Endothelial cell of umbilical vein (primary cell): ENCODE measurements at regions not wholly inside any gene's neighbourhood (a gene's known extent, or its start where the extent isn't known, plus 50 kb on each side); places are given as distances from the start of the nearest gene placed in this dataset.

Experiments
- BruUV-seq: library from RNA; stranded (reverse); fragments of 400-500 nt; replicated peaks from 2 replicates; lab custom pipeline; 2021; lab: Mats Ljungman, UMichigan
- CTCF ChIA-PET: fragments of 300-600, 350-600 bp; sonication (Branson Sonifier 250); formaldehyde crosslinking; loops from one replicate; lab custom pipeline; 2021; ENCODE audit warnings: antibody characterized with exemption, inconsistent platforms; lab: Charles Lee
- POLR2A ChIA-PET: fragments of 300-600, 350-600 bp; sonication (Branson Sonifier 250); formaldehyde crosslinking; loops from one replicate; lab custom pipeline; 2021; ENCODE audit warnings: antibody characterized with exemption, inconsistent platforms; lab: Charles Lee
- DNase-seq: peaks from one replicate; pipeline ENCODE4 v3.0.0-alpha.2; 2011; ENCODE audit warnings: low read depth, low spot score
- FAIRE-seq: peaks from 2 replicates; lab custom pipeline; 2011; peaks lifted over from hg19 to GRCh38; lab: Jason Lieb, UNC
- H2AFZ ChIP-seq: 2 replicates; pipeline ENCODE4 v1.6.0; 2012; ENCODE audit warnings: low read depth, low read length, control low read depth, inconsistent platforms
- H3K27ac ChIP-seq: 2 replicates; pipeline ENCODE4 v1.5.1; 2011; ENCODE audit warnings: low read depth, mild to moderate bottlenecking, control low read depth, low read length, moderate library complexity; ENCODE audit not compliant: insufficient read depth
- H3K27me3 ChIP-seq, 2 experiments: 2 replicates each; pipeline versions ENCODE4 v1.6.0 to v1.6.1; 2011; ENCODE audit warnings: low read length in 2 of 2, mixed read lengths in 1 of 2; ENCODE audit not compliant: control insufficient read depth in 2 of 2, insufficient read depth in 2 of 2
- H3K36me3 ChIP-seq, 2 experiments: 2 replicates in 1 of 2; 3 replicates in 1 of 2; pipeline ENCODE4 v1.5.1; 2011; ENCODE audit warnings: low read length in 2 of 2, mild to moderate bottlenecking in 1 of 2, moderate library complexity in 1 of 2; ENCODE audit not compliant: control insufficient read depth in 2 of 2, insufficient read depth in 2 of 2; ENCODE audit errors: extremely low read depth in 1 of 2
- H3K4me1 ChIP-seq: 3 replicates; pipeline ENCODE4 v1.5.1; 2011; ENCODE audit warnings: mild to moderate bottlenecking, low read length; ENCODE audit not compliant: control insufficient read depth, insufficient read depth; ENCODE audit errors: extremely low read depth
- H3K4me2 ChIP-seq: 2 replicates; pipeline ENCODE4 v1.6.1; 2011; ENCODE audit warnings: low read length, control low read depth, mixed read lengths; ENCODE audit not compliant: insufficient read depth
- H3K4me3 ChIP-seq, 3 experiments: fragments of 200-600 bp in 1 of 3; sonication (generic), shearing (Covaris generic) in 1 of 3; replicated peaks in 1 of 3; 2 replicates each; pipeline ENCODE4 v1.5.1; 2011 to 2016; ENCODE audit warnings: control low read depth in 3 of 3, low read length in 3 of 3, mild to moderate bottlenecking in 2 of 3, inconsistent platforms in 1 of 3, low read depth in 1 of 3, moderate library complexity in 1 of 3; ENCODE audit not compliant: insufficient read depth in 1 of 3
- H3K79me2 ChIP-seq: 2 replicates; pipeline ENCODE4 v1.6.0; 2012; ENCODE audit warnings: low read length, inconsistent platforms; ENCODE audit not compliant: control insufficient read depth, insufficient read depth
- H3K9ac ChIP-seq: replicated peaks from 2 replicates; pipeline ENCODE3; 2011; ENCODE audit warnings: low read length, control low read depth; ENCODE audit not compliant: insufficient read depth; ENCODE audit errors: extremely low read depth
- H3K9me1 ChIP-seq: replicated peaks from 3 replicates; pipeline ENCODE4 v1.6.0; 2011; ENCODE audit warnings: mild to moderate bottlenecking, low read length; ENCODE audit not compliant: control insufficient read depth, insufficient read depth; ENCODE audit errors: extremely low read depth
- H3K9me3 ChIP-seq: replicated peaks from 2 replicates; pipeline ENCODE4 v1.5.1; 2012; ENCODE audit warnings: low read length, inconsistent platforms; ENCODE audit not compliant: control insufficient read depth, insufficient read depth
- H4K20me1 ChIP-seq: replicated peaks from 2 replicates; pipeline ENCODE3; 2011; ENCODE audit warnings: mild to moderate bottlenecking, low read length; ENCODE audit not compliant: control insufficient read depth, insufficient read depth; ENCODE audit errors: extremely low read depth
- CTCF ChIP-seq, 2 donors: IDR thresholded peaks; 1 replicate in 1 of 2; 2 replicates in 1 of 2; pipeline ENCODE4 v1.5.1; 2011; ENCODE audit warnings: low read length in 2 of 2, mild to moderate bottlenecking in 2 of 2, moderate library complexity in 2 of 2, control low read depth in 1 of 2, inconsistent platforms in 1 of 2, low read depth in 1 of 2; ENCODE audit not compliant: insufficient read depth in 1 of 2; ENCODE audit errors: extremely low read depth in 1 of 2
- EZH2 ChIP-seq: IDR thresholded peaks from 2 replicates; pipeline ENCODE4 v1.6.1; 2012; ENCODE audit warnings: borderline replicate concordance, low read depth, mild to moderate bottlenecking, moderate library complexity, low read length, inconsistent platforms; ENCODE audit not compliant: severe bottlenecking
- FOS ChIP-seq: IDR thresholded peaks from 2 replicates; pipeline ENCODE4 v1.6.1; 2011; ENCODE audit warnings: mild to moderate bottlenecking, low read length, moderate library complexity, borderline replicate concordance; ENCODE audit not compliant: insufficient read depth
- GATA2 ChIP-seq: IDR thresholded peaks from 2 replicates; pipeline ENCODE4 v1.7.0; 2011; ENCODE audit warnings: low read depth, mild to moderate bottlenecking, moderate library complexity, mixed read lengths, low read length; ENCODE audit not compliant: insufficient read length, insufficient read depth
- JUN ChIP-seq: IDR thresholded peaks from 2 replicates; pipeline ENCODE4 v1.6.1; 2011; ENCODE audit warnings: borderline replicate concordance, low read depth; ENCODE audit not compliant: insufficient read length, insufficient read depth
- MAX ChIP-seq: IDR thresholded peaks from 2 replicates; pipeline ENCODE4 v1.6.1; 2011; ENCODE audit not compliant: insufficient read depth, insufficient read length
- MYC ChIP-seq: IDR thresholded peaks from one replicate; pipeline ENCODE4 v1.6.1; 2011; ENCODE audit warnings: mild to moderate bottlenecking, low read depth, low read length
- POLR2A ChIP-seq: IDR thresholded peaks from 2 replicates; pipeline ENCODE4 v1.6.1; 2012; ENCODE audit warnings: low read depth, mild to moderate bottlenecking, control low read depth, low read length
- POLR2AphosphoS5 ChIP-seq: IDR thresholded peaks from 2 replicates; pipeline ENCODE4 v1.6.1; 2012; ENCODE audit warnings: low read depth, mild to moderate bottlenecking, control low read depth, low read length, moderate library complexity; ENCODE audit not compliant: insufficient read depth
- dilution Hi-C: fragments of 300-500 bp; cut with MboI; formaldehyde crosslinking; loops from one replicate; pipeline ENCODE4 v1.15.0; 2019; ENCODE audit warnings: low sequenced_read_pairs; ENCODE audit not compliant: extremely low pct_ligation_motif_present
- intact Hi-C: fragments of 100-400 bp; cut with micrococcal nuclease; formaldehyde crosslinking; loops from one replicate; pipeline ENCODE4 v1.10.0; 2022

- BruUV-seq, result no TSS peak
- Histone ChIP-seq H3K79me2 (no peaks in the 10 kb centered on the region), H3K4me3 (no peak overlapping the region), H3K9me3 (no peaks in the 10 kb centered on the region), H3K27me3 (no peaks in the 10 kb centered on the region), H3K4me1 (no peaks in the 10 kb centered on the region), H4K20me1 (no peaks in the 10 kb centered on the region), H3K4me2 (no peak overlapping the region), H3K27ac (no peak overlapping the region), H3K36me3 (no peaks in the 10 kb centered on the region), H3K9me1 (no peaks in the 10 kb centered on the region), H3K9ac (no peak overlapping the region), H2AFZ (no peak overlapping the region)
- POLR2A ChIA-PET, result no interaction called here
- no peak for TF ChIP-seq GATA2
- TF ChIP-seq POLR2A, result no peak
- no peak for TF ChIP-seq POLR2AphosphoS5
- no peak for TF ChIP-seq EZH2
- no peak for TF ChIP-seq CTCF (IDR thresholded peaks at IDR 0.05; ENCODE audit: extremely low read depth in 1 of 2, insufficient read depth in 1 of 2, low read depth in 1 of 2, low read length in 2 of 2)
- TF ChIP-seq MAX, result no peak
- no peak for TF ChIP-seq JUN
- no peak for TF ChIP-seq MYC
- no peak for TF ChIP-seq FOS
- no peak for DNase-seq
- intact Hi-C loops (no loop called here), dilution Hi-C loops (no loop called here)
- CTCF ChIA-PET, result no interaction called here
- FAIRE-seq, result no peak
Measured at GRCh38 chr1:213474054-213474453, 423.0 kb downstream of the RPS6KC1 start.
